ENCODE measurements at regions not wholly inside any gene's neighbourhood (a gene's known extent, or its start where the extent isn't known, plus 50 kb on each side); places are given as distances from the start of the nearest gene placed in this dataset.

- H3K27ac ChIP-seq: no peak overlapping the region
- no peak for DNase-seq (ENCODE audit: low spot score in 2 of 2)
- peaks cover 0 to 7% of the 10 kb centered on the region in 2 donors for H3K9me3 ChIP-seq
- no peaks in the 10 kb centered on the region for H3K4me1 ChIP-seq
- H3K27me3 ChIP-seq: no peaks in the 10 kb centered on the region
- H3K4me3 ChIP-seq: no peak overlapping the region
- no peaks in the 10 kb centered on the region for H3K36me3 ChIP-seq
- TF ChIP-seq POLR2A (IDR thresholded peaks at IDR 0.05) (no peak), CTCF (IDR thresholded peaks at IDR 0.05) (no peak), POLR2AphosphoS5 (IDR thresholded peaks at IDR 0.05) (no peak)
- intact Hi-C loops (cut with DNase I; ENCODE audit: low total_unique reads): no loop called here
Measured at GRCh38 chr2:220696280-220696669, 875.8 kb downstream of the EPHA4 start.

- TF ChIP-seq CTCF (IDR thresholded peaks at IDR 0.05): no peak
- no peaks in the 10 kb centered on the region for H3K27me3 ChIP-seq
- H3K4me3 ChIP-seq: no peak overlapping the region
- no peak overlapping the region for H3K27ac ChIP-seq
- DNase-seq (ENCODE audit: low spot score in 2 of 2): no peak
- peaks cover 0 to 9% of the 10 kb centered on the region in 2 donors for H3K9me3 ChIP-seq
- H3K36me3 ChIP-seq: no peaks in the 10 kb centered on the region
- H3K4me1 ChIP-seq: no peaks in the 10 kb centered on the region
- intact Hi-C loops (cut with DNase I; ENCODE audit: low total_unique reads): no loop called here
Measured at GRCh38 chr2:220697011-220697410, 875.1 kb downstream of the EPHA4 start.

GRCh38 chr2:220701115-220701514 lies 871.0 kb downstream of the EPHA4 start:
- H3K27ac ChIP-seq: no peak overlapping the region
- intact Hi-C loops (cut with DNase I; ENCODE audit: low total_unique reads): no loop called here

GRCh38 chr2:220703279-220703678 lies 868.8 kb downstream of the EPHA4 start:
- intact Hi-C loops (cut with DNase I; ENCODE audit: low total_unique reads): no loop called here
- no peaks in the 10 kb centered on the region for H3K36me3 ChIP-seq

More at GRCh38 chr2:220701115-220701514, 871.0 kb downstream of the EPHA4 start:
- TF ChIP-seq POLR2A (IDR thresholded peaks at IDR 0.05) (no peak), CTCF (IDR thresholded peaks at IDR 0.05) (no peak), POLR2AphosphoS5 (IDR thresholded peaks at IDR 0.05) (no peak)
- H3K9me3 ChIP-seq: peaks cover 0 to 9% of the 10 kb centered on the region in 2 donors
- no peak overlapping the region for H3K4me3 ChIP-seq
- no peaks in the 10 kb centered on the region for H3K27me3 ChIP-seq
- no peaks in the 10 kb centered on the region for H3K36me3 ChIP-seq
- DNase-seq (ENCODE audit: low spot score in 2 of 2): no peak
- H3K4me1 ChIP-seq: no peaks in the 10 kb centered on the region

GRCh38 chr2:220704081-220704480 lies 868.0 kb downstream of the EPHA4 start:
- no peak overlapping the region for H3K4me3 ChIP-seq
- no peaks in the 10 kb centered on the region for H3K36me3 ChIP-seq
- intact Hi-C loops (cut with DNase I; ENCODE audit: low total_unique reads): no loop called here
- peaks cover 0 to 9% of the 10 kb centered on the region in 2 donors for H3K9me3 ChIP-seq
- no peak for DNase-seq (ENCODE audit: low spot score in 2 of 2)
- H3K27me3 ChIP-seq: no peaks in the 10 kb centered on the region
- no peak overlapping the region for H3K27ac ChIP-seq
- TF ChIP-seq POLR2AphosphoS5 (IDR thresholded peaks at IDR 0.05) (no peak), CTCF (IDR thresholded peaks at IDR 0.05) (no peak), POLR2A (IDR thresholded peaks at IDR 0.05) (no peak)
- no peaks in the 10 kb centered on the region for H3K4me1 ChIP-seq

More at GRCh38 chr2:220703279-220703678, 868.8 kb downstream of the EPHA4 start:
- Histone ChIP-seq H3K9me3 (peaks cover 0 to 9% of the 10 kb centered on the region in 2 donors), H3K27me3 (no peaks in the 10 kb centered on the region), H3K27ac (no peak overlapping the region), H3K4me3 (no peak overlapping the region), H3K4me1 (no peaks in the 10 kb centered on the region)
- TF ChIP-seq POLR2A (IDR thresholded peaks at IDR 0.05): no peak
- TF ChIP-seq CTCF (IDR thresholded peaks at IDR 0.05): no peak
- TF ChIP-seq POLR2AphosphoS5 (IDR thresholded peaks at IDR 0.05): no peak
- DNase-seq (ENCODE audit: low spot score in 2 of 2): no peak

Data from breast epithelium (tissue), 4 donors.